ENCODE measurements at regions not wholly inside any gene's neighbourhood (a gene's known extent, or its start where the extent isn't known, plus 50 kb on each side); places are given as distances from the start of the nearest gene placed in this dataset.
"Not testable (repeated sequence)": the region's sequence is repeated elsewhere in the genome, so short reads cannot be mapped to it uniquely, and the experiment has no call there.

GRCh38 chr20:48350313-48350988, 477.3 kb downstream of the PREX1 start:
- DNase-seq: no peak

DNA sequence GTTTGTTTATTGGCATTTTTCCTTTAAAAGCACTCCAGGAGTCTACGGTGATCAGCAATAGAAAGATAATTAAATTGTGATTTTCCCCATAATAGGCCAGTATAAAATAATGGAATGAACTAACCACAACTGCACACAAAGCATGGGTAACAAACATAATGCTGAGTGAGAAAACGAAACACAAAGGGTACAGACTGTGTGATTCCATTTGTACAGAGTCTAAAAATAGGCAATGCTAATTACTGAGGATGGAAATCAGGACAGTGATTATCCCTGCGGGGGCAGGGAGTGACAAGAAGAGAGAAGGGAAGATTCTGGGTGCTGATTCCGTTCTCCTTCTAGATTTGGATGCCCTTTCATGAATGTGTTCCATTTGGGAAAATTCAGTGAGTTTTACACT, 478.1 kb downstream of the PREX1 start:
- DNase-seq: no peak

GRCh38 chr20:48348022-48348421, 479.8 kb downstream of the PREX1 start:
- no peak for DNase-seq

DNA sequence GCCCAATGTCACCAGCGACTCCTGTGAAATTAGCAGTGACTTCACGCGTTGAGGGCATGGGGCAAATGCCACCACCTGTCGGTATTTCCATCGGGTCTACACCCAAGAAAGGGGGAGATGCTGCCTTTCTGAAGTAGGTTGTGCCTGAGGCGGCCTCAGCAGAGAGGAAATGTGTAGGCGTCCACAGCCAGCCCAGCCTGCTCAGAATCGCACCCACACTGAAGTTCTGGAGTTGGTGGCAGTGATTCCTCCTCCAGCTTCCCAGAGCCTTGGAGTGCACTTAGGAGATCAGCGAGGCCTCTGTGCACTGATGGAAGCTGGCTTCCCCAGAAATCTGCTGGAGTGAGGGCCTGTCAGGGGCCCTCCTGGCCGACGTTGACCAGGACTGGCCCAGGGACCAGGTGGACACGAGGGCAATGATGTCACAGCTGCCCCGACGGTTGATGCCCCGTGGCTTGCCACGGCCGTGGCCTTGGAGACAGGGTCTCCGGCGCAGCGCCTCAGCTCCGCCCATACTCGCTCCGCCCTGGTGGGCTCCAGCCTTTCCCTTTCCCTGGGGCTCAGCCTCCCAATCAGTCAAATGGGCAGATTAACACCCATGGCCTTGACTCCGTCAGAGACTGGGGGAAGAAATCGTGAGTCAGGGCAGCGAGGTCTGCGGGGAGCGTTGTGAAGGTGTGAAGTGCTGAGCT, 484.8 kb downstream of the PREX1 start:
- DNase-seq: no peak

- no peak for DNase-seq
Measured at GRCh38 chr20:48340883-48341281, 486.9 kb downstream of the PREX1 start.

GRCh38 chr20:48339986-48340882, 487.6 kb downstream of the PREX1 start:
- no peak for DNase-seq

DNA sequence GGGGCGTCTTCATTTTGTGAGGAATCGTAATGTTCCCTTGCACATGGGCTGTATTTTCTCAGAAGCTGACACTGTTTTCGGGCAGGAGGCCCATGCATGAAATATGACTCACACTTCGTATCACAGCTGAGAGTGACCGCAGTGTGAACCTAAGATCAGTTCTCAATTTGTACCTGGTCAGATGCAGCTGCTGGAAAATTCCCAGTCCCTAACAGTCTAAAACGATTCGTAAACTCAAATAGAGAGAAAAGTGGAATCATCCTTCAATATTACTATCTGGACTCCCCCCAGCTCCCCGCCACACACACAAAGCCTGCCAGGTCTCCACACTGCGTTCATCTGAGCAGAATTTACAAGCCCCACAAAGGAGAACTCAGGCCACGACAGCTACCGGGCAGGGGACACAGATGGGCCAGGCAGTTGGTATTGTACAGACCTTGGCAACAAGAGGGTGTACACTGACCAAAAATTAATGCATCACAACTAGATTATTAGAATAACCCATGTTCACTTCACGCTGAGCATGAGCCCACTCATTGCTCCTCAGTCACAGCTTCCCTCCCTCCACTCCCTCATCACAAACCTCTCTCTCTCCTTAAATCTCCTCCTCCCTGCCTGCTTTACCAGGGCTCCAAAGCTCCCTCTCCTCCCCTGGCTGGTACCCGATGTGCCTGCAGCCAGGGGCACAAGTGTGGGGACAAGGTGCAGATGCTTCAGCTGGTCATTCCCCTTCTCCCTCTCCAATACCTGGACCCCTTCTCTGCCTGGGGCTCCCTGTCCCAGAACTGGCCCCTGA, 488.4 kb downstream of the PREX1 start:
- DNase-seq: no peak

GRCh38 chr20:48338717-48339116, 489.1 kb downstream of the PREX1 start:
- DNase-seq: no peak

DNA sequence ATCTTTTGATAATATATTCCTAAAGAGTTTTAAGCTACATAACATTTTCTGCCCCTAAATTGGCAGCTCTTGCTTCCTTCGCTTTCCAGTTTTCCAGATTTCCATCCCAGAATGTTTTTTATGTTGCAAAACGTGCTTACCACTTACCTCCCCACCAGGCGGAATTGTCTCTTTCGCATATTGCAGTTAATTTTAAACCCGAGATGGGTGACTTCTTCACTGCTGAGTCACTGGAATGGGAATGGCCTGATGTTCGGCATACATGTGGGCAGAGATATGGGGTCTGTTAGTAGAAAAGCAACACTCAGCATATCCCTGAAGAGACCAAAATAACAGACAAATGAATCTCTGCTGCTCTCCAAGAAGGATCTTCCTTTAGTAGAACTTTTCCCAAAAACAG, 491.2 kb downstream of the PREX1 start:
- no peak for DNase-seq

DNA sequence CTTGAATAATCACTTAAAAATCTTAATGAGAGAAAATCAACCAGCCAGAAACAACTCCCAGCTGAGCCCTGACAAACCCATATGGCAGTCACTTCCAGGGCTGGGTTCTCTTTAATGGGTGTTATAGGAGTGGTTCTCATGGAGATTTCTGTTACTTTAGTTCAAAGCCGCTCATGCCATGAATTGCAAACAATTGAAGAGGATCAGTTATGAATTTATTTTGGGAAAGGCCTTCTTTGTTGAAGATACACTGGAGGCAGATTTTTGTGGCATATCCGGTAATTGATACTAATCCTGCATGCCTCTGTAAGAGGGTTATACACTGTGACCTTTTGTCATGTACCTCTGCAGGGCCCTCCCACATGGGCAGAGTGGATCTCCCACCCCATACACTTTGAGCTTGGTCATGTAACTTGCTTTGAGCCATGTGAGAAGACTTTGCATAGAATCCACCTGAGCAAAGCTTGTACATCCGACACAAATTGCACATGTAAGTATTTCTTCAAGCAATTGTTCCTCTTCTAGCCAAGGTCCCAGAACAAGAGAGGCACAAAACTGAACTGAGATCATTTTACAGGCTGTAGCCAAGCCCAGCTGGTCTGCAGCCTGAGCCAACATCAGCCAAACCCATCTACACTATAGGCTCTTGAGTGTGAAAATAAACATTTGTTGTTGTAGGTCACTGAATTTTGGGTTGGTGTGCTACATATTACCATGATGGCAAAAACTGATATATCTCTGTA, 492.3 kb downstream of the PREX1 start:
- no peak for DNase-seq

DNA sequence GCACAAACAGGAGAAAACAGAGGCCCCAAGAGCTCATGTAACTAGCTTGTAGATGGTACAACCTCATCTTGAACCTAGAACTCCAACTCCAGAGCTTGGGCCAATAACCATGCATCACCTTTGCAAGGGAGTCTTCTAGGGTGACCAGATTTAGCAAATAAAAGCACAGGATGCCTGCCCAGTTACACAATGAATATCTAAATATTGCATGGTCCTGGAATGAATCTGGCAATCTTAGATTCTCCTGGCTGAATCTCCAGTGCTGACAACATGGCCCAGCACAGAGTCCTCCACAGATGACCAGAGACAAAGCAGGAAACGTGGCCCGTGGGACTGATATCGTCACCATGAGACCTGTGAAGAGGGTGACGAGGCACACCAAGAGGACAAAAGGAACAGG, 494.1 kb downstream of the PREX1 start:
- DNase-seq: no peak

GRCh38 chr20:48332555-48332954, 495.2 kb downstream of the PREX1 start:
- DNase-seq: no peak

DNA sequence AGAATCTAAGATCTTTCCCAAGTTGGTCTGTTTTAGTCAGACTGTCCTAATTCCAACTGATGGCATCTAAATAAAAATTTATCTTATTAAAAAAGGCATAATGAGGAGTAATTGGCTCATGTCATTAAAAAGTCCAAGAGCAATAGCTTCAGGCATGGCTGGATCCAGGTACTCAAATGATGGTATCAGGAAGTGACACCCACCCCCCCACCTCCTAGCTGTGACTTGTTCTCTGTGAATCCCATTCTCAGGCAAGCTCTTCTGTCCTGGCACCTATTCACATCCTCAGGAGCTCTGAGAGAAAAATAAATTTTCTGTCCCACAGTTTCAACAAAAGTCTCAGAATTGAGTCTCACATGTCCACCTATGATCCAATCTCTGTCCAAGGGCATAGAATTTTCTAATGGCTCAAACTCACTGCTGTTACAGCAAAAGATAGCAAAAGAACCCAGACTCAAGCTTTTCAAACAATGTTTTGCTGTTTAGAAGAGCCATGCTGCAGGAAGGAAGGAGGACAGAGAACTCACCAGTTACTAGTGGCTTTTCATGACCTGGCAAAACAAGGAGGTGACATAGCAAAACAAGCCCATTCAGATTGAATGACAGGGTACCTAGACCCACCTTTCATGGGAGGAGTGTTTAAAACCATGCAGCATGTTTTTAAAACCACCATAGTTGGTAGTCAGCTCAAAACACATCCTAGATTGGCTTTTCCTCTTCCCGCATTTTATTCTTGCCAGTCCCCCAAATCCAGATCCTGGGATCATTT, 496.1 kb downstream of the PREX1 start:
- DNase-seq: no peak

DNA sequence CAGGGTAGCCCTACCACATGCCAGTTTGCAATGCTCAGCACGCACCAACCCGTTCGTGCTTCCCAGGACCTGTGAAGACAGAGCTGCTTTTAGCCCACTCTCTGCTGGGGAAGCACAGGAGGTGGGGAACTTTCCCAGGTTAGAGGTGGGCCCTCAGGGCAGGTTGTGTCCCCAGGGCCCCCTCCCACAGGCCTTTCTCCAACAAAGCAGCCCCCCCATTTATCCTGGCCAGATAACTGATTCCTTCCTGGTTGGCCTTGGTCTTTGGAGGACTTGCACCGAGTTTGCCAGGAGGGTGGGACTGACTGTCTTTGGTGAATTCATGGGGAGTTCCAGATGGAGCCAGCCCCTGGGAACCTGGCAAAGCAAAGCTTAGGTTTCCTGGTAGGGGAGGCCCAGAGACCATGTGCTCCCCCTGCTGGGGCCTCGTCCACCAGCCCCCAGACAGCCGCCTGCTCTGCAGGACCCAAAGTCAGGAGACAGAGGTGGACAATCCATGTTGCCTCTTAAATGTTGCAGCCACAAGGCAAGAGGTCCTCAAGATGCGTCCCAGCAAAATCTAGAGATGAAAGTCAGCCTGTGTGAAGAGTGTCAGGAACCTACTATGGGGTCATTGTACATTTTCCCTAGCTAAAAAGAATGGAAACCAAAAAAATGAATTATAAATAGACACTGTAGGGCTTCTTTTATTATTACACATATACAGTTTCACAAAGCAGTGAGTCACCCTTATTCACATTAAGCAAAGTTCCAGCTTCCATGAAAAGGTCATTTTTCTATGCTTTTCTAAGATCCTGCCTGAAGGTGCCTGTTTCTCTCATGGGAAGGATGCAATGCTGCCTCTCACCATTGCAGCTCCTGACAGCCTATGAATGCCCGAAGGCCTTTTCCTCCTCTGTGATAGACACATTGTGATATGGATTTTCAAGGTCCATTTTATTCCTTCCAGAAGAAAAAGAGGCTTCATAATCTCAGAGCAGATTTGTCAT, 497.8 kb downstream of the PREX1 start:
- no peak for DNase-seq

DNA sequence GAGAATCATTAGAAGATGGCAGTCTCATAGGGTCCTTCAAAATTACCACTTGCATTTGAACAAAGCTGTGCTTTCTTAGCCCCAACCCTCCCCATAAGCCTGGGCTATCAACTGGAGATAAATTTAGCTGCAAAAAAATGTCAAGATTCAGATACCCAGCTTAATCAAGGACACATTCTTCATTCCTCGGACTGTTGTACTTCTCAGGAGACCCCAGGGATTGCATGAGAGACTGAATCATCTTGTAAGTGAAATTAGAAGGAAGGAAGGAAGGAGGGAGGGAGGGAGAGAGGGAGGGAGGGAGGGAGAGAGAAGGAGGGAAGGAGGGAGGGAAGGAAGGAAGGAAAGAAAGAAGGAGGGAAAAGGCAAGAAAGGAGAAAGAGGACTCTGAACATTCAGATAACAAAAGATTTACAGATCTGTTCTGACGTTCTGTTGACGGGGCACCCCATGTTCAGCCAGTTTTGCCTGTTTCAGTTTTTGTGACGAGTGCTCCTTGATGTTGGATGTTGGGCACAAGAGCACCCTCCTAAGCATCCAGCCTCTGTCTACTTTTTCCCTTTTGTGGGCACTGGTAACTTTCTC, 498.7 kb downstream of the PREX1 start:
- DNase-seq: no peak

- DNase-seq: not testable (repeated sequence)
Measured at GRCh38 chr20:48327848-48328247, 500.0 kb downstream of the PREX1 start.

GRCh38 chr20:48326868-48327267, 500.9 kb downstream of the PREX1 start:
- no peak for DNase-seq

DNA sequence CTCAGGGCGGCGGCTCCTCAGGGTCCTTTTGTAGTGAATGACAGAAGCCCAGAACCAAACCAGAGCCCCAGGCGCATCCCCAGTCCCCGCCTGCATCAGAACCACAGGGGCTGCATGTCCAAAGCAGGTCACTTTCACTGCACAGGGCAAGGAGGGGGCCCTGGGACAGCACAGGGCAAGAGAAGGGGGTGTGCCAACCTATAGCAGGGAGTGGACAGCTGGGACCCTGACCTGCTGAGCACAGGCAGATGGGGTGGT, 501.4 kb downstream of the PREX1 start:
- no peak for DNase-seq

- DNase-seq: no peak
Measured at GRCh38 chr20:48325656-48326433, 502.0 kb downstream of the PREX1 start.

Data from activated CD4-positive, alpha-beta T cell treated with anti-CD3 and anti-CD28 coated beads, Interleukin-2, amount 50 U/mL, for 4 hours (primary cell).